GM10248 (cell line): ENCODE measurements at regions not wholly inside any gene's neighbourhood (a gene's known extent, or its start where the extent isn't known, plus 50 kb on each side); places are given as distances from the start of the nearest gene placed in this dataset.

Experiments used
- CTCF ChIA-PET: fragments of 300-600 bp; sonication (Branson Sonifier 250); formaldehyde crosslinking; extraction: SDS; loops from one replicate; lab custom pipeline; 2021; ENCODE audit warnings: antibody characterized with exemption; lab: Yijun Ruan, JAX
- POLR2A ChIA-PET: fragments of 350-650 bp; sonication (Branson Sonifier 250); formaldehyde crosslinking; extraction: SDS; loops from one replicate; lab custom pipeline; 2020; ENCODE audit warnings: antibody characterized with exemption; lab: Yijun Ruan, JAX
- DNase-seq: peaks from one replicate; pipeline ENCODE4 v3.0.0; 2012; ENCODE audit errors: extremely low spot score
- CTCF ChIP-seq: IDR thresholded peaks from 2 replicates; pipeline ENCODE4 v1.5.1; 2012; ENCODE audit warnings: mild to moderate bottlenecking, low read depth; ENCODE audit errors: extremely low read depth, missing control alignments, control extremely low read depth

GRCh38 chr2:226634943-226635604, 164.5 kb downstream of the IRS1 start:
- no peak for DNase-seq
- CTCF ChIA-PET = interaction anchor here (1.0 to 1.3 kb wide), 2 partner anchors 8 to 15 kb away, joined by 3 to 4 read pairs; no protein-coding TSS in a partner anchor
- POLR2A ChIA-PET = no interaction called here
- TF ChIP-seq CTCF = no peak

DNA sequence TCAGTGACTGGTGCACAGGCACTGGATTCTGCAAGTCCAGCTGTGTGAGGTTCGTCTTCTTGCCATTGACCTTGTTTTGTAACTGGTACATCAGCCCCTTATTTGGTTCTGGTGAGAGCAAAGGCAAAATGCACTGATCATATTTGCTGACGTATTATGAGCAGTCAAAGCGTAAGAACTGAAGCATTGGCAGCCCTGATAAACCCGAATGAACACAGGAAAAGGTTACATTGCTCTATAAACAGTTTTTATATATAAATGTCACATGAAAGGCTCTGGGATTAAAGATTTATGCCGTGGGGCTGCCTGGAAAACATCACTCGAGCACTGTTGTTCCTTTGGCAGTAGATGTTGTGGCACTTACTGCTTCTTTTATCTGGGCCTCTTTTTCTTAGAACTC, 167.9 kb downstream of the IRS1 start:
- ChIA-PET POLR2A (no interaction called here), CTCF (no interaction called here)
- no peak for TF ChIP-seq CTCF
- no peak for DNase-seq

DNA sequence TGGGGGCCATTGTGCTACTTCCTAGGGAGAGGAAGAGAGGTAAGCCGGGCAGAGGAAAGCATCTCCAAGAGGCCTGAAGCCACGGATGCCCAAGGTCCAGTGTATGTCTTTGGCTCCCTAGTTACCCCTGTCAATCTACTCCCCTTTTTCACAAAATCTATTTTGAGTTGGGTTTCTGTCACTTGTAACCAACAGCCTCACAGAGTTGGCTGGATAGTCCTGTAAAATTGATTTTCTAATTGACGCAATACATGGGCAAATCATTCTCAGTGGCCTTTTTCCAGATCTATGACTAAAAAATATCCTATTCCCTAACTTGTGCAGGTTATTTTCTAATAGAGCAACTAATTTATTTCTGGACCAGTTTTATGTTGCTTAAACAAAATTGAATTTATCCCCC, 168.4 kb downstream of the IRS1 start:
- CTCF ChIA-PET = no interaction called here
- POLR2A ChIA-PET = no interaction called here
- TF ChIP-seq CTCF = no peak
- DNase-seq = no peak

DNA sequence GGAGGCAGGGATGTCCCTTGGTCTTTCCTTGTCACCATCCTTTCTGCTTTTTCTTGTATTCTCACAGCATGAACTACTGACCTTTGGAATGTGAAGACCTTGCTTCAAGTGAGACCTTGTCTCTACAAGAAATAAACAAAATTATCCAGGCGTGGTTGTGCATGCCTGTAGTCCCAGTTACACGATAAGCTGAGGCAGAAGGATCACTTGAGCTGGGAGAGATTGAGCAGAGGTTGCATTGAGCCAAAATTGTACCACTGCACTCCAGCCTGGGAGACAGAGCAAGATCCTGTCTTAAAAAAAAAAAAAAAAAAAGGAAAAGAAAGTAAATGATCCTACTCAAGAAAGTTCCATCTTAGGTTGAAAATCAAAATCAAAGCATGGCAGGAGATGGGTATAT, 173.7 kb downstream of the IRS1 start:
- ChIA-PET CTCF (no interaction called here), POLR2A (interaction anchor here (0.6 kb wide), 1 partner anchor 16 kb away, joined by 3 read pairs; no protein-coding TSS in a partner anchor)
- no peak for DNase-seq
- no peak for TF ChIP-seq CTCF

DNA sequence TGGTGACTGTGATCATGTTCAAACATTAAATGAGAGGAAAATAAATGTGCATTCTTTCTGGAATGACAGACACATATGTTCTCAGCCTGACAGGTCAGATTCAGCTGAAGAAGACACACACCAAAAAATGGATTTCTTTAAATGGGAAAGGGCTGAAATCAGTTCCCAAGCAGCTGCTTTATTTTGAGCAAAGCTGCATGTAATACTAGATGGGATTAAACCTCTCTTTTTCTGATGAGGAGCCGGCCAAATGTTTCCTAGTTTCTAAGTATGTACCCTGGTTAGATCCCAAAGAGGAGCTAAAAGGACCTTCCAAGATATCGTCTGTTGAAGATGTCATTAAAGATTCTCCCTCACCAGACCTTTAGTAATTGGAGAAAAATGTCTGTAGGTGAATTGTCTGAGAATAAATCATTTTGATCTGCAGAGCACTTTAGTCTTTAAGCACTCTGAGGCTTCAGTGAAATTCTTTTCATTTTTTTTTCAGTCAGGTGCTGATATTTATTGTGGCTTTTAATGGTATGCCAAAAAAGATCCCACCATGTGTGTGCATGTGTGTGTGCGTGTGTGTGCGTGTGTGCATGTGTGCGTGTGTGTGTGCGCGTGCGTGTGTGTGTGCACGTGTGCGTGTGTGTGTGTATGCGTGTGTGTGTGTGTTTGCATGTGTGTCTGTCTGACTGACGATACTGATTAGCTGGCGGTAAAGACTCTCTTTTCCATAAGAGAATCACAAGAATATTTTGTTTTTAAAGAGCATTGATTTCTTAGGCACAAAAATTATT, 175.8 kb downstream of the IRS1 start:
- no peak for DNase-seq
- TF ChIP-seq CTCF = no peak
- ChIA-PET CTCF (interaction anchor here (1.2 to 1.9 kb wide), 2 partner anchors 10 to 29 kb away, joined by 5 read pairs; no protein-coding TSS in a partner anchor), POLR2A (no interaction called here)

GRCh38 chr2:226622484-226622883, 177.1 kb downstream of the IRS1 start:
- CTCF ChIA-PET = interaction anchor here (1.2 kb wide), 1 partner anchor 8 kb away, joined by 5 read pairs; no protein-coding TSS in a partner anchor
- no peak for TF ChIP-seq CTCF
- POLR2A ChIA-PET = no interaction called here
- no peak for DNase-seq
